ENCODE measurements at regions not wholly inside any gene's neighbourhood (a gene's known extent, or its start where the extent isn't known, plus 50 kb on each side); places are given as distances from the start of the nearest gene placed in this dataset.
"Not testable (repeated sequence)": the region's sequence is repeated elsewhere in the genome, so short reads cannot be mapped to it uniquely, and the experiment has no call there.

- H3K36me3 Mint-ChIP-seq (ENCODE audit: low read depth); DNase-seq; H3K4me3 Mint-ChIP-seq; ATAC-seq; H3K27ac Mint-ChIP-seq; H3K9me3 ChIP-seq (ENCODE audit: control insufficient read depth, low read length, poor library complexity, severe bottlenecking); H3K4me1 Mint-ChIP-seq: not testable (repeated sequence)
- peaks cover 53% of the 10 kb centered on the region for H3K27me3 Mint-ChIP-seq
Observed at GRCh38 chr9:62874745-62875599, 1685.1 kb downstream of the SPATA31A7 start.

- ATAC-seq: not testable (repeated sequence)
Observed at GRCh38 chr9:62877552-62877951, 1687.7 kb downstream of the SPATA31A7 start.

GRCh38 chr9:62877987-62878386 is 1688.2 kb downstream of the SPATA31A7 start:
- not testable (repeated sequence) for DNase-seq; H3K27ac Mint-ChIP-seq; H3K36me3 Mint-ChIP-seq (ENCODE audit: low read depth); ATAC-seq; H3K9me3 ChIP-seq (ENCODE audit: control insufficient read depth, low read length, poor library complexity, severe bottlenecking); H3K4me1 Mint-ChIP-seq; H3K4me3 Mint-ChIP-seq
- peaks cover 36% of the 10 kb centered on the region for H3K27me3 Mint-ChIP-seq

More at GRCh38 chr9:62877552-62877951, 1687.7 kb downstream of the SPATA31A7 start:
- H3K4me1 Mint-ChIP-seq; H3K4me3 Mint-ChIP-seq; H3K9me3 ChIP-seq (ENCODE audit: control insufficient read depth, low read length, poor library complexity, severe bottlenecking); H3K36me3 Mint-ChIP-seq (ENCODE audit: low read depth); H3K27ac Mint-ChIP-seq; DNase-seq: not testable (repeated sequence)
- peaks cover 37% of the 10 kb centered on the region for H3K27me3 Mint-ChIP-seq

- not testable (repeated sequence) for H3K4me3 Mint-ChIP-seq; H3K36me3 Mint-ChIP-seq (ENCODE audit: low read depth); H3K9me3 ChIP-seq (ENCODE audit: control insufficient read depth, low read length, poor library complexity, severe bottlenecking); H3K4me1 Mint-ChIP-seq; H3K27ac Mint-ChIP-seq; DNase-seq; ATAC-seq
- H3K27me3 Mint-ChIP-seq: peaks cover 14% of the 10 kb centered on the region
Observed at GRCh38 chr9:62880453-62880852, 1690.6 kb downstream of the SPATA31A7 start.

GRCh38 chr9:62880971-62881370 is 1691.1 kb downstream of the SPATA31A7 start:
- ATAC-seq; H3K4me3 Mint-ChIP-seq; H3K4me1 Mint-ChIP-seq; DNase-seq; H3K9me3 ChIP-seq (ENCODE audit: control insufficient read depth, low read length, poor library complexity, severe bottlenecking); H3K36me3 Mint-ChIP-seq (ENCODE audit: low read depth); H3K27ac Mint-ChIP-seq: not testable (repeated sequence)
- peaks cover 14% of the 10 kb centered on the region for H3K27me3 Mint-ChIP-seq

GRCh38 chr9:62881811-62882210 is 1692.0 kb downstream of the SPATA31A7 start:
- not testable (repeated sequence) for H3K27ac Mint-ChIP-seq; H3K4me3 Mint-ChIP-seq; DNase-seq; H3K9me3 ChIP-seq (ENCODE audit: control insufficient read depth, low read length, poor library complexity, severe bottlenecking); H3K36me3 Mint-ChIP-seq (ENCODE audit: low read depth); H3K4me1 Mint-ChIP-seq; ATAC-seq
- H3K27me3 Mint-ChIP-seq: peaks cover 10% of the 10 kb centered on the region

- H3K36me3 Mint-ChIP-seq (ENCODE audit: low read depth); H3K4me1 Mint-ChIP-seq: not testable (repeated sequence)
Observed at GRCh38 chr9:62882717-62883116, 1692.9 kb downstream of the SPATA31A7 start.

GRCh38 chr9:62896692-62897091 is 1706.9 kb downstream of the SPATA31A7 start:
- not testable (repeated sequence) for H3K4me3 Mint-ChIP-seq; H3K4me1 Mint-ChIP-seq; DNase-seq; ATAC-seq; H3K27me3 Mint-ChIP-seq; H3K27ac Mint-ChIP-seq; H3K36me3 Mint-ChIP-seq (ENCODE audit: low read depth); H3K9me3 ChIP-seq (ENCODE audit: control insufficient read depth, low read length, poor library complexity, severe bottlenecking)

More at GRCh38 chr9:62882717-62883116, 1692.9 kb downstream of the SPATA31A7 start:
- not testable (repeated sequence) for H3K4me3 Mint-ChIP-seq; H3K9me3 ChIP-seq (ENCODE audit: control insufficient read depth, low read length, poor library complexity, severe bottlenecking); H3K27me3 Mint-ChIP-seq; ATAC-seq; H3K27ac Mint-ChIP-seq; DNase-seq

GRCh38 chr9:62897411-62898225 is 1707.8 kb downstream of the SPATA31A7 start:
- DNase-seq: peak in 2 of 3 donors; percentile 47 to 50
- H3K9me3 ChIP-seq (ENCODE audit: control insufficient read depth, low read length, poor library complexity, severe bottlenecking); H3K4me1 Mint-ChIP-seq; H3K36me3 Mint-ChIP-seq (ENCODE audit: low read depth); H3K27me3 Mint-ChIP-seq: not testable (repeated sequence)
- Mint-ChIP-seq H3K4me3 (peak overlapping the region; percentile 96), H3K27ac (peak overlapping the region; percentile 72)
- ATAC-seq: peak; percentile 45

- H3K27me3 Mint-ChIP-seq; H3K4me3 Mint-ChIP-seq; DNase-seq; H3K9me3 ChIP-seq (ENCODE audit: control insufficient read depth, low read length, poor library complexity, severe bottlenecking); ATAC-seq; H3K27ac Mint-ChIP-seq; H3K4me1 Mint-ChIP-seq; H3K36me3 Mint-ChIP-seq (ENCODE audit: low read depth): not testable (repeated sequence)
Observed at GRCh38 chr9:62899666-62900065, 1709.8 kb downstream of the SPATA31A7 start.

GRCh38 chr9:62904061-62904460 is 1714.2 kb downstream of the SPATA31A7 start:
- not testable (repeated sequence) for ATAC-seq, H3K4me1 Mint-ChIP-seq, DNase-seq

GRCh38 chr9:62905722-62906121 is 1715.9 kb downstream of the SPATA31A7 start:
- H3K27ac Mint-ChIP-seq; H3K4me3 Mint-ChIP-seq; H3K4me1 Mint-ChIP-seq; ATAC-seq; DNase-seq; H3K27me3 Mint-ChIP-seq; H3K36me3 Mint-ChIP-seq (ENCODE audit: low read depth); H3K9me3 ChIP-seq (ENCODE audit: control insufficient read depth, low read length, poor library complexity, severe bottlenecking): not testable (repeated sequence)

More at GRCh38 chr9:62904061-62904460, 1714.2 kb downstream of the SPATA31A7 start:
- H3K27ac Mint-ChIP-seq; H3K4me3 Mint-ChIP-seq; H3K9me3 ChIP-seq (ENCODE audit: control insufficient read depth, low read length, poor library complexity, severe bottlenecking); H3K36me3 Mint-ChIP-seq (ENCODE audit: low read depth); H3K27me3 Mint-ChIP-seq: not testable (repeated sequence)

- not testable (repeated sequence) for ATAC-seq; H3K27me3 Mint-ChIP-seq; H3K36me3 Mint-ChIP-seq (ENCODE audit: low read depth); H3K4me1 Mint-ChIP-seq; H3K9me3 ChIP-seq (ENCODE audit: control insufficient read depth, low read length, poor library complexity, severe bottlenecking); H3K4me3 Mint-ChIP-seq; DNase-seq; H3K27ac Mint-ChIP-seq
Observed at GRCh38 chr9:62907866-62908265, 1718.0 kb downstream of the SPATA31A7 start.
